HEK293 (cell line): ENCODE measurements at regions not wholly inside any gene's neighbourhood (a gene's known extent, or its start where the extent isn't known, plus 50 kb on each side); places are given as distances from the start of the nearest gene placed in this dataset.
A peak's percentile ranks its signal among the peaks of the same experiment; 100 is the strongest.

Source experiments
- GLI4 ChIP-seq: fragments of 450-650 bp; formaldehyde crosslinking; IDR thresholded peaks from 2 replicates; pipeline ENCODE4 v1.5.1; 2016; ENCODE audit warnings: missing biosample characterization, missing genetic modification characterization
- GLIS1 ChIP-seq: fragments of 450-650 bp; formaldehyde crosslinking; IDR thresholded peaks from 2 replicates; pipeline ENCODE4 v1.5.1; 2016; ENCODE audit warnings: missing biosample characterization, missing genetic modification characterization
- KLF8 ChIP-seq: fragments of 450-650 bp; formaldehyde crosslinking; IDR thresholded peaks from 2 replicates; pipeline ENCODE4 v1.5.1; 2016; ENCODE audit warnings: missing biosample characterization, missing genetic modification characterization
- WT1 ChIP-seq: fragments of 450-650 bp; formaldehyde crosslinking; IDR thresholded peaks from 2 replicates; pipeline ENCODE4 v1.5.1; 2016; ENCODE audit warnings: missing biosample characterization, missing genetic modification characterization
- ZBTB17 ChIP-seq: fragments of 450-650 bp; formaldehyde crosslinking; IDR thresholded peaks from 2 replicates; pipeline ENCODE4 v1.5.1; 2016; ENCODE audit warnings: missing biosample characterization, missing genetic modification characterization
- ZNF121 ChIP-seq: fragments of 450-650 bp; formaldehyde crosslinking; IDR thresholded peaks from 2 replicates; pipeline ENCODE4 v1.5.1; 2016; ENCODE audit warnings: missing biosample characterization, missing genetic modification characterization
- ZNF18 ChIP-seq: fragments of 450-650 bp; formaldehyde crosslinking; IDR thresholded peaks from 2 replicates; pipeline ENCODE4 v1.5.1; 2016; ENCODE audit warnings: missing biosample characterization, missing genetic modification characterization
- ZNF23 ChIP-seq: fragments of 450-650 bp; formaldehyde crosslinking; IDR thresholded peaks from 2 replicates; pipeline ENCODE4 v1.5.1; 2016; ENCODE audit warnings: missing biosample characterization, missing genetic modification characterization, borderline replicate concordance
- ZNF366 ChIP-seq: fragments of 450-650 bp; formaldehyde crosslinking; conservative IDR thresholded peaks from 2 replicates; pipeline ENCODE4 v1.5.1; 2016; ENCODE audit warnings: missing biosample characterization, missing genetic modification characterization
- ZNF398 ChIP-seq: fragments of 450-650 bp; formaldehyde crosslinking; IDR thresholded peaks from 2 replicates; pipeline ENCODE4 v1.5.1; 2017; ENCODE audit warnings: missing biosample characterization, missing genetic modification characterization
- ZNF433 ChIP-seq: fragments of 450-650 bp; formaldehyde crosslinking; IDR thresholded peaks from 2 replicates; pipeline ENCODE4 v1.5.1; 2016; ENCODE audit warnings: missing biosample characterization, missing genetic modification characterization, low read depth
- ZNF514 ChIP-seq: fragments of 450-650 bp; formaldehyde crosslinking; IDR thresholded peaks from 2 replicates; pipeline ENCODE4 v1.5.1; 2016; ENCODE audit warnings: missing biosample characterization, missing genetic modification characterization
- ZNF518A ChIP-seq: fragments of 450-650 bp; formaldehyde crosslinking; conservative IDR thresholded peaks from 2 replicates; pipeline ENCODE4 v1.5.1; 2016; ENCODE audit warnings: low read depth, missing biosample characterization, missing genetic modification characterization
- ZNF558 ChIP-seq: fragments of 450-650 bp; formaldehyde crosslinking; IDR thresholded peaks from 2 replicates; pipeline ENCODE4 v1.5.1; 2016; ENCODE audit warnings: missing biosample characterization, missing genetic modification characterization
- ZNF629 ChIP-seq: fragments of 450-650 bp; formaldehyde crosslinking; IDR thresholded peaks from 2 replicates; pipeline ENCODE4 v1.5.1; 2017; ENCODE audit warnings: missing biosample characterization, missing genetic modification characterization
- ZNF692 ChIP-seq: fragments of 450-650 bp; formaldehyde crosslinking; IDR thresholded peaks from 2 replicates; pipeline ENCODE4 v1.5.1; 2016; ENCODE audit warnings: missing biosample characterization, missing genetic modification characterization
- ZNF837 ChIP-seq: fragments of 450-650 bp; formaldehyde crosslinking; IDR thresholded peaks from 2 replicates; pipeline ENCODE4 v1.5.1; 2016; ENCODE audit warnings: missing biosample characterization, missing genetic modification characterization
- TF ChIP-seq, protein P1 (sequence below): fragments of 450-650 bp; formaldehyde crosslinking; IDR thresholded peaks from 2 replicates; pipeline ENCODE4 v1.5.1; 2016; ENCODE audit warnings: missing biosample characterization, missing genetic modification characterization, borderline replicate concordance
- TF ChIP-seq, protein P2 (sequence below): fragments of 450-650 bp; formaldehyde crosslinking; IDR thresholded peaks from 2 replicates; pipeline ENCODE4 v1.5.1; 2016; ENCODE audit warnings: missing biosample characterization, missing genetic modification characterization
- TF ChIP-seq, protein P3 (sequence below): fragments of 450-650 bp; formaldehyde crosslinking; IDR thresholded peaks from 2 replicates; pipeline ENCODE4 v1.5.1; 2016; ENCODE audit warnings: missing biosample characterization, missing genetic modification characterization

DNA sequence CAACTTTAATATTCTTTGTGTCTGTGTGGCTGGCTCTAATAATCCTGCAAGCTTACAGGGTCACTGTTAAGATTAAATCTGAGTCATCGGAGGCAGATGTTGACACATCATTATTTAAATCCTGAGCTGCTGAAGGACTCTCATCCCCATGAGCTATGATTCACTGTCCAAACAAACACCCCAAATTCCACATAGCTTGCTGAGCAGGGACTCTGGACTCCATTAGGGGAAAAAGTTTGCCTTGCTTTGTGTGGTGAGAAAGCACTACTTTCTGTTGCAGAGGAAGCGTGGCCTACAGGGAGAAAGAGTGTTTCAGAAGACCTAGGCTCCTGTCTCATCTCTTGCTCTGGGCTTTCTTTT lies 213.7 kb downstream of the PDCD6IP start (continued):
- peak; percentile 45 for TF ChIP-seq ZNF366 (tag by site-specific recombination)
- TF ChIP-seq ZNF692 (tag by site-specific recombination), result 0 out of 2 replicates have a peak, but pooled peaks have one; percentile 24
- TF ChIP-seq ZNF433 (tag by site-specific recombination), result no peak
- peak; percentile 46; the same call in 1 of the 2 replicates for TF ChIP-seq ZNF398 (tag by site-specific recombination)
- peak; percentile 75 for TF ChIP-seq ZNF629 (tag by site-specific recombination)
- TF ChIP-seq ZNF518A (tag by site-specific recombination), result peak; percentile 59
- TF ChIP-seq, protein P1, sequence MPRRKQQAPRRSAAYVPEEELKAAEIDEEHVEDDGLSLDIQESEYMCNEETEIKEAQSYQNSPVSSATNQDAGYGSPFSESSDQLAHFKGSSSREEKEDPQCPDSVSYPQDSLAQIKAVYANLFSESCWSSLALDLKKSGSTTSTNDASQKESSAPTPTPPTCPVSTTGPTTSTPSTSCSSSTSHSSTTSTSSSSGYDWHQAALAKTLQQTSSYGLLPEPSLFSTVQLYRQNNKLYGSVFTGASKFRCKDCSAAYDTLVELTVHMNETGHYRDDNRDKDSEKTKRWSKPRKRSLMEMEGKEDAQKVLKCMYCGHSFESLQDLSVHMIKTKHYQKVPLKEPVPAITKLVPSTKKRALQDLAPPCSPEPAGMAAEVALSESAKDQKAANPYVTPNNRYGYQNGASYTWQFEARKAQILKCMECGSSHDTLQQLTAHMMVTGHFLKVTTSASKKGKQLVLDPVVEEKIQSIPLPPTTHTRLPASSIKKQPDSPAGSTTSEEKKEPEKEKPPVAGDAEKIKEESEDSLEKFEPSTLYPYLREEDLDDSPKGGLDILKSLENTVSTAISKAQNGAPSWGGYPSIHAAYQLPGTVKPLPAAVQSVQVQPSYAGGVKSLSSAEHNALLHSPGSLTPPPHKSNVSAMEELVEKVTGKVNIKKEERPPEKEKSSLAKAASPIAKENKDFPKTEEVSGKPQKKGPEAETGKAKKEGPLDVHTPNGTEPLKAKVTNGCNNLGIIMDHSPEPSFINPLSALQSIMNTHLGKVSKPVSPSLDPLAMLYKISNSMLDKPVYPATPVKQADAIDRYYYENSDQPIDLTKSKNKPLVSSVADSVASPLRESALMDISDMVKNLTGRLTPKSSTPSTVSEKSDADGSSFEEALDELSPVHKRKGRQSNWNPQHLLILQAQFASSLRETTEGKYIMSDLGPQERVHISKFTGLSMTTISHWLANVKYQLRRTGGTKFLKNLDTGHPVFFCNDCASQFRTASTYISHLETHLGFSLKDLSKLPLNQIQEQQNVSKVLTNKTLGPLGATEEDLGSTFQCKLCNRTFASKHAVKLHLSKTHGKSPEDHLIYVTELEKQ (tag by site-specific recombination), result peak; percentile 66; the same call in 1 of the 2 replicates
- TF ChIP-seq, protein P2, sequence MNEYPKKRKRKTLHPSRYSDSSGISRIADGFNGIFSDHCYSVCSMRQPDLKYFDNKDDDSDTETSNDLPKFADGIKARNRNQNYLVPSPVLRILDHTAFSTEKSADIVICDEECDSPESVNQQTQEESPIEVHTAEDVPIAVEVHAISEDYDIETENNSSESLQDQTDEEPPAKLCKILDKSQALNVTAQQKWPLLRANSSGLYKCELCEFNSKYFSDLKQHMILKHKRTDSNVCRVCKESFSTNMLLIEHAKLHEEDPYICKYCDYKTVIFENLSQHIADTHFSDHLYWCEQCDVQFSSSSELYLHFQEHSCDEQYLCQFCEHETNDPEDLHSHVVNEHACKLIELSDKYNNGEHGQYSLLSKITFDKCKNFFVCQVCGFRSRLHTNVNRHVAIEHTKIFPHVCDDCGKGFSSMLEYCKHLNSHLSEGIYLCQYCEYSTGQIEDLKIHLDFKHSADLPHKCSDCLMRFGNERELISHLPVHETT (tag by site-specific recombination), result peak; percentile 47; the same call in 1 of the 2 replicates
- no peak for TF ChIP-seq ZNF837
- TF ChIP-seq ZNF18 (tag by site-specific recombination), result no peak
- peak; percentile 56 for TF ChIP-seq GLIS1 (tag by site-specific recombination)
- no peak for TF ChIP-seq ZNF514 (tag by site-specific recombination)
- TF ChIP-seq ZNF23 (tag by site-specific recombination), result no peak
- no peak for TF ChIP-seq GLI4 (tag by site-specific recombination)
- TF ChIP-seq KLF8 (tag by site-specific recombination), result no peak
- TF ChIP-seq, protein P3, sequence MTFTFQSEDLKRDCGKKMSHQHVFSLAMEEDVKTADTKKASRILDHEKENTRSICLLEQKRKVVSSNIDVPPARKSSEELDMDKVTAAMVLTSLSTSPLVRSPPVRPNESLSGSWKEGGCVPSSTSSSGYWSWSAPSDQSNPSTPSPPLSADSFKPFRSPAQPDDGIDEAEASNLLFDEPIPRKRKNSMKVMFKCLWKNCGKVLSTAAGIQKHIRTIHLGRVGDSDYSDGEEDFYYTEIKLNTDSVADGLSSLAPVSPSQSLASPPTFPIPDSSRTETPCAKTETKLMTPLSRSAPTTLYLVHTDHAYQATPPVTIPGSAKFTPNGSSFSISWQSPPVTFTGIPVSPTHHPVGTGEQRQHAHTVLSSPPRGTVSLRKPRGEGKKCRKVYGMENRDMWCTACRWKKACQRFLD (tag by site-specific recombination), result no peak
- TF ChIP-seq ZNF121 (tag by site-specific recombination), result no peak
- TF ChIP-seq ZBTB17 (tag by site-specific recombination), result peak; percentile 27; the same call in 1 of the 2 replicates
- peak; percentile 76 for TF ChIP-seq ZNF558 (tag by site-specific recombination)
- TF ChIP-seq WT1, result peak; percentile 86
